ENCODE measurements at regions not wholly inside any gene's neighbourhood (a gene's known extent, or its start where the extent isn't known, plus 50 kb on each side); places are given as distances from the start of the nearest gene placed in this dataset.
A peak's percentile ranks its signal among the peaks of the same experiment; 100 is the strongest.
"Not testable (repeated sequence)": the region's sequence is repeated elsewhere in the genome, so short reads cannot be mapped to it uniquely, and the experiment has no call there.

DNA sequence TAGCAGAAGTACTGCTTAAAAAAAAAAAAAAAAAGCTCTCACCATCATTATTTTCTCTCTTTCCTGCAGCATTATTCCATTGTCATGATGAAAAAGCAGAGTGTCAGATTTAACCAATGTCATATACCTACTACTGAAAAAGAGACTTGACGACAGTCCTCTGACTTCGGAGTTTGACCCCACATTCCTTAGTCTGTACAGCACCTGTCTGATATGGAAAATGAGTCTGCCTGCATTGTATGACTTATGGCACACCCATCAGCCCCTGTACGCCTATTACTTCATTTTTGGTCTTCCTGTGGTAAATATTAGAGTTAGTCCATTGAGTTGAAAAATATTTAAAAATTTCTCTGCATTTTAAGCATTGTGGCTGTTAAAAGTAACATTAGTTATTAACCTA, 54.5 kb upstream of the NOX4 start:
- H3K4me3 ChIP-seq, result no peak overlapping the region
- ATAC-seq (replicated peaks in 6 of 8), result no peak
- no peaks in the 10 kb centered on the region for H3K4me1 ChIP-seq (replicated peaks in 1 of 2)
- no peak overlapping the region for H3K27ac ChIP-seq
- 19 to 100% (median 85%) methylated on average over 1 to 3 of the region's 3 CpGs; no CpG with 5 or more reads in 2 of the 10 experiments for WGBS, 10 experiments
- in situ Hi-C loops (cut with MboI; ENCODE audit: low pct_unique_long_range_greater_than_20kb in 2 of 9, low sequenced_read_pairs in 9 of 9, unreplicated experiment in 9 of 9), result no loop called here

DNA sequence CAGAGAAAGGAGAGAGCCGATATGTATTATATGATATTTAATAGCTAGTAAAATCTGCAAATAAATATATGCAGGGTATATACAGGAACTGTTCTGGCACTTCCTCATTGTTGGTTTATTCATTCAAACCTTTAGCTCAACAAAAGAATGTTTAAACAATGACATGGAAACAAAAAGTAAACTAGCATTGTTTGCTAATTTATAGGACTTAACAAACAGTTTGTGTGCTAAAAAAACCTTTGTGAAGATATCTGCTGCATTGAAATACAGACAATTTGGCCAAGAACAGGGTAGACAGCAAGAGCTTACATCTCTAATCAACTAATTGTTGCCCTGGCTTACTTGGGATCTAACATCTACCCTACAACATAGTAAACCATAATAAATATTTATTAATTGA, 64.6 kb upstream of the NOX4 start:
- ATAC-seq (replicated peaks in 6 of 8); H3K27ac ChIP-seq; H3K4me1 ChIP-seq (replicated peaks in 1 of 2); H3K4me3 ChIP-seq; in situ Hi-C loops (cut with MboI; ENCODE audit: low pct_unique_long_range_greater_than_20kb in 2 of 9, low sequenced_read_pairs in 9 of 9, unreplicated experiment in 9 of 9): not testable (repeated sequence)
- 44 to 100% (median 90%) methylated on average over 1 of the region's 1 CpG; no CpG with 5 or more reads in 3 of the 10 experiments for WGBS, 10 experiments

GRCh38 chr11:89556731-89557707, 65.8 kb upstream of the NOX4 start:
- WGBS, 10 experiments, result 4 to 71% (median 14%) methylated on average over 1 to 3 of the region's 3 CpGs; no CpG with 5 or more reads in 3 of the 10 experiments
- in situ Hi-C loops (cut with MboI; ENCODE audit: low pct_unique_long_range_greater_than_20kb in 2 of 9, low sequenced_read_pairs in 9 of 9, unreplicated experiment in 9 of 9); H3K4me1 ChIP-seq (replicated peaks in 1 of 2); H3K4me3 ChIP-seq; H3K27ac ChIP-seq: not testable (repeated sequence)
- ATAC-seq (replicated peaks in 6 of 8), result peak in 4 of 8 experiments; percentile 37 to 97 (median 92)

DNA sequence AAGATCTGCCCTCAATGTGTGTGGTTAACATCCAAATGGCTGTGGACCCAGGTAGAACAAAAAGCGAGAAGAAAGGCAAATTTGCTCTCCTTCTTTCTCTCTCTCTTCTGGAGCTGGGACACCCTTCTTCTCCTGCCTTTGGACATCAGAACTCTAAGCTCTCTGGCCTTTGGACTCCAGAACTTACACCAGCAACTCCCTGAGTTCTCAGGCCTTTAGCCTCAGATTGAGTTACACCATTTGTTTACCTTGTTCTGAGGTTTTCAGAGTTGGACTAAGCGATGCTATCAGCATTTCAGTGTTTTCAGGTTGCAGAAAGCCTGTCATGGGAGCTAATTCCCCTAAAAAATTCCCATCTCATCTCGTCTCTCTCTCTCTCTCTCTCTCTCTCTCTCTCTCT, 69.4 kb upstream of the NOX4 start:
- ATAC-seq (replicated peaks in 6 of 8); H3K4me1 ChIP-seq (replicated peaks in 1 of 2); in situ Hi-C loops (cut with MboI; ENCODE audit: low pct_unique_long_range_greater_than_20kb in 2 of 9, low sequenced_read_pairs in 9 of 9, unreplicated experiment in 9 of 9); H3K27ac ChIP-seq; H3K4me3 ChIP-seq: not testable (repeated sequence)
- 40 to 100% (median 50%) methylated on average over 1 to 2 of the region's 3 CpGs; no CpG with 5 or more reads in 7 of the 10 experiments for WGBS, 10 experiments

DNA sequence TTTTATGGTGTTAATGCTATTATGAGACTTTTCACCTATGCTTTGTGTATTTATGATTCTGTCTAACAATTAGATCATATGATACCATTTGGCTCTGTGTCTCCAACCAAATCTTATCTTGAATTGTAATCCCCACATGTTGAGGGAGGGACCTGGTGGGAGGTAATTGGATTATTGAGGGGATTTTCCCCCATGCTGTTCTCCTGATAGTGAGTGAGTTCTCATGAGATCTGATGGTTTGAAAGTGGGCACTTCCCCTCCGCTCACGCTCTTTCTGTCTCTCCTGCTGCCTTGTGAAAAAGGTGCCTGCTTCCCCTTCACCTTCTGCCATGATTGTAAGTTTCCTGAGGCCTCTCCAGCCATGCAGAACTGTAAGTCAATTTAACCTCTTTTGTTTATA, 71.6 kb upstream of the NOX4 start:
- H3K4me3 ChIP-seq; H3K4me1 ChIP-seq (replicated peaks in 1 of 2); ATAC-seq (replicated peaks in 6 of 8); H3K27ac ChIP-seq; in situ Hi-C loops (cut with MboI; ENCODE audit: low pct_unique_long_range_greater_than_20kb in 2 of 9, low sequenced_read_pairs in 9 of 9, unreplicated experiment in 9 of 9): not testable (repeated sequence)
- 60 to 100% (median 96%) methylated on average over 1 to 2 of the region's 2 CpGs; no CpG with 5 or more reads in 4 of the 10 experiments for WGBS, 10 experiments

- WGBS, 10 experiments, result 37 to 92% (median 60%) methylated on average over 2 of the region's 4 CpGs; no CpG with 5 or more reads in 6 of the 10 experiments
- ATAC-seq (replicated peaks in 6 of 8), result no peak
- in situ Hi-C loops (cut with MboI; ENCODE audit: low pct_unique_long_range_greater_than_20kb in 2 of 9, low sequenced_read_pairs in 9 of 9, unreplicated experiment in 9 of 9), result no loop called here
These were observed 75.8 kb upstream of the NOX4 start for GRCh38 chr11:89566972-89567371.

DNA sequence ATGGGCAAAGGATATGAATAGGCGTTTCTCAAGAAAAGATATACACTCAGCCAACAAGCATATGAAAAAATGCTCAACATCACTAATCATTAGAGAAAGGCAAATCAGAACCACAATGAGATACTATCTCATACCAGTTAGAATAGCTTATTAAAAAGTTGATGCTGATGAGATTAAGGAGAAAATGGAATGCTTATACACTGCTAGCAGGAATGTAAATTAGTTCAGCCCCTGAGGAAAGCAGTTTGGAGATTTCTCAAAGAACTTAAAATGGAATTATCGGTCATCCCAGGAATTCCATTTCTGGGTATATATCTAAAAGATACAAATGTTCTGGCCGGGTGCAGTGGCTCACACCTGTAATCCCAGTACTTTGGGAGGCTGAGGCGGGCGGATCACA, 78.2 kb upstream of the NOX4 start:
- H3K27ac ChIP-seq; H3K4me1 ChIP-seq (replicated peaks in 1 of 2); H3K4me3 ChIP-seq; in situ Hi-C loops (cut with MboI; ENCODE audit: low pct_unique_long_range_greater_than_20kb in 2 of 9, low sequenced_read_pairs in 9 of 9, unreplicated experiment in 9 of 9): not testable (repeated sequence)
- peak in 1 of 8 experiments; percentile 31 for ATAC-seq (replicated peaks in 6 of 8)
- 15 to 100% (median 85%) methylated on average over 1 to 5 of the region's 5 CpGs for WGBS, 10 experiments

More at GRCh38 chr11:89566972-89567371, 75.8 kb upstream of the NOX4 start:
- Histone ChIP-seq H3K27ac (no peak overlapping the region), H3K4me3 (no peak overlapping the region), H3K4me1 (replicated peaks in 1 of 2) (no peaks in the 10 kb centered on the region)

GRCh38 chr11:89571706-89572105, 80.5 kb upstream of the NOX4 start:
- H3K4me1 ChIP-seq (replicated peaks in 1 of 2); in situ Hi-C loops (cut with MboI; ENCODE audit: low pct_unique_long_range_greater_than_20kb in 2 of 9, low sequenced_read_pairs in 9 of 9, unreplicated experiment in 9 of 9); H3K4me3 ChIP-seq; H3K27ac ChIP-seq; ATAC-seq (replicated peaks in 6 of 8): not testable (repeated sequence)
- 40 to 100% (median 83%) methylated on average over 1 to 2 of the region's 2 CpGs; no CpG with 5 or more reads in 5 of the 10 experiments for WGBS, 10 experiments

DNA sequence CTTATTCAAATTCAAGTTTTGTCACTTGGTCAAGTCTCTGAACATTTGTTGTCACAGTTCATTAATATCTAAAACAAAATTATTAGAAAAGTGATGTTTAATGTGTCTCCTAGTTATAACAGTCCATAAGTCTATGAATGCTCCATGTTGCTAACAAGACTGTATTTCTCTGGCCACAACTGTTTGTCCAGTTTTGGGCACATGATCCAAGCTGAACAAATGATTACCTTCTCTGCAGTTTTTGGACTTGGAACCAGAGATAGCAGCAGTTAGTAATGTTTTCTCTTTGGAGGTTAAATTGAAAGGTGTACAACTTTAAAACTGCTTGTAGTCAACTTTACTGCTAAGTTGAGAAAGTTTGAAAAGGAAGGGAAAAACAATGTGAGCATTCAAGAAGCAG, 84.7 kb upstream of the NOX4 start:
- ATAC-seq (replicated peaks in 6 of 8); H3K4me3 ChIP-seq; in situ Hi-C loops (cut with MboI; ENCODE audit: low pct_unique_long_range_greater_than_20kb in 2 of 9, low sequenced_read_pairs in 9 of 9, unreplicated experiment in 9 of 9); H3K27ac ChIP-seq; H3K4me1 ChIP-seq (replicated peaks in 1 of 2): not testable (repeated sequence)

GRCh38 chr11:89577428-89577827, 86.3 kb upstream of the NOX4 start:
- H3K4me3 ChIP-seq; H3K4me1 ChIP-seq (replicated peaks in 1 of 2); in situ Hi-C loops (cut with MboI; ENCODE audit: low pct_unique_long_range_greater_than_20kb in 2 of 9, low sequenced_read_pairs in 9 of 9, unreplicated experiment in 9 of 9); H3K27ac ChIP-seq; ATAC-seq (replicated peaks in 6 of 8): not testable (repeated sequence)
- 14 to 100% (median 100%) methylated on average over 1 of the region's 1 CpG; no CpG with 5 or more reads in 5 of the 10 experiments for WGBS, 10 experiments

DNA sequence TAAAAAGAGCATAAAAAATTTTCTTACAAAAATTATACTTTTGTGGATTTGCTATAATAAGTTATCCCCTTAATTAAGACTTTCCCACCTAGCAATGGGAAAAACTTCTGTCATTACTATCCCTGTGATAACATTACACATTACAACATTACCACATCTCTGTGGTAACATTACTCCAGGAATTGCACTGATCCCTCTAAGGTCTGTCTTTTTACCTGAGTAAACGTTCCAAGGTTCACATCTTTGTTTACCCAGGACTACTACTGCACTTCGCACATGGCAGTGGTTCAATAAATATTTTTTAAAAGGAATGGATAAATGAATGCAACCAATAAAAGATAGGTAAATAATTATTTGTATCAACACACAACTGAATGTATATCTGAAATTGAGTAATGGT, 92.4 kb upstream of the NOX4 start:
- no peak overlapping the region for H3K27ac ChIP-seq
- 20 to 100% (median 94%) methylated on average over 2 of the region's 2 CpGs; no CpG with 5 or more reads in 4 of the 10 experiments for WGBS, 10 experiments
- no peak for ATAC-seq (replicated peaks in 6 of 8)
- no peak overlapping the region for H3K4me3 ChIP-seq
- H3K4me1 ChIP-seq (replicated peaks in 1 of 2), result peaks cover 5 to 6% of the 10 kb centered on the region in 2 donors
- in situ Hi-C loops (cut with MboI; ENCODE audit: low pct_unique_long_range_greater_than_20kb in 2 of 9, low sequenced_read_pairs in 9 of 9, unreplicated experiment in 9 of 9), result no loop called here

DNA sequence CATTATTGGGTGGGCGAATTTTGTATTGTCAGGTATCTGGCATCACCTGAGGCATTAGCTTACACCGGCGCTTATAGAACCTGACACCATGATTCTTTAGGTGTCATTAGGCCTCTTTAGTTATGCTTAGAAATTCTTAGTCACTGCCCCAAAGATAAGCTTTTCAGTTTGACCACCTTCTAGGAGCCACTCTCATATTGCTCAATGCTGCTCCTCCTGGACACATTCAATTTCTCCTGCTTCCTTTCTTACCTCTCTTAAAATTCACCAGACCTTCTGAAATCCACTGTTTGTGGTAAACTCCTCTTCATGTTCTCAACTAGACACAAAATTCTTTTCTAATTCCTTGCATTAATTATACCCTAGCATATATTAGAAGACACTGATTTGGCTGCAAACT, 93.9 kb upstream of the NOX4 start:
- H3K27ac ChIP-seq; in situ Hi-C loops (cut with MboI; ENCODE audit: low pct_unique_long_range_greater_than_20kb in 2 of 9, low sequenced_read_pairs in 9 of 9, unreplicated experiment in 9 of 9); H3K4me3 ChIP-seq: not testable (repeated sequence)
- H3K4me1 ChIP-seq (replicated peaks in 1 of 2), result peaks cover 10 to 11% of the 10 kb centered on the region in 2 donors
- ATAC-seq (replicated peaks in 6 of 8), result peak in 1 of 8 experiments; percentile 14
- WGBS, 10 experiments, result 96 to 100% (median 100%) methylated on average over 1 to 3 of the region's 3 CpGs; no CpG with 5 or more reads in 5 of the 10 experiments

DNA sequence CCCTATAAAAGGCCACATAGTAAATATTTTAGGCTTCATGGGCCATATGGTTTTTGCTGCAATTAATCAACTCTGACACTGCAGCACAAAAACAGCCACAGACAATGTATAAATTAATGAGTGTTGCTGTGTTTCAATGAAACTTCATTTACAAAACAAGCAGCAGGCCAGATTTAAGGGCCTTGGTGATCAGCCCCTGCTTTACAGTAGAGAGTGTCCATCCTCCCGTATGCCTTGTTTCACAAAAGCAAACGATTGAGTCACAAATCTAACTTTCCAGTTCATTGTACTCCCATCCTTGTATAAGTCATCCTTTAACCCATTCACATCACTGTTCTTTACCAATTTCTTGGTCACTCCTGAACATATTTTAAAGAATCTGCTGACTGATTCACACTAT, 94.3 kb upstream of the NOX4 start:
- H3K27ac ChIP-seq; in situ Hi-C loops (cut with MboI; ENCODE audit: low pct_unique_long_range_greater_than_20kb in 2 of 9, low sequenced_read_pairs in 9 of 9, unreplicated experiment in 9 of 9): not testable (repeated sequence)
- peaks cover 10 to 11% of the 10 kb centered on the region in 2 donors for H3K4me1 ChIP-seq (replicated peaks in 1 of 2)
- 0 to 71% (median 41%) methylated on average over 1 to 2 of the region's 2 CpGs; no CpG with 5 or more reads in 4 of the 10 experiments for WGBS, 10 experiments
- ATAC-seq (replicated peaks in 6 of 8), result peak in 4 of 8 experiments; percentile 11 to 33 (median 27)
- peak overlapping the region in 1 of 5 donors; percentile 13 for H3K4me3 ChIP-seq
